Mesothelial cell of epicardium (in vitro differentiated cells): ENCODE measurements at regions not wholly inside any gene's neighbourhood (a gene's known extent, or its start where the extent isn't known, plus 50 kb on each side); places are given as distances from the start of the nearest gene placed in this dataset.

Source experiments
- DNase-seq, 2 experiments: peaks; one replicate each; pipeline ENCODE4 v3.0.0; 2021; ENCODE audit warnings: low spot score in 2 of 2; ENCODE audit not compliant: unreplicated experiment in 2 of 2
- H3K27ac Mint-ChIP-seq: 2 replicates; pipeline ENCODE4 v1.8.0; 2021; ENCODE audit warnings: mixed read lengths
- H3K27me3 Mint-ChIP-seq: 2 replicates; pipeline ENCODE4 v1.8.0; 2021; ENCODE audit warnings: low read depth, mixed read lengths
- H3K36me3 Mint-ChIP-seq: 2 replicates; pipeline ENCODE4 v1.8.0; 2021; ENCODE audit warnings: mixed read lengths
- H3K4me1 Mint-ChIP-seq: 2 replicates; pipeline ENCODE4 v1.8.0; 2021; ENCODE audit warnings: mixed read lengths
- H3K4me3 Mint-ChIP-seq: 2 replicates; pipeline ENCODE4 v1.8.0; 2021; ENCODE audit warnings: mild to moderate bottlenecking, moderate library complexity, mixed read lengths
- H3K9me3 Mint-ChIP-seq: 2 replicates; pipeline ENCODE4 v1.8.0; 2021; ENCODE audit warnings: mixed read lengths
- CTCF ChIP-seq: fragments of 200-600 bp; sonication (generic); IDR thresholded peaks from one replicate; pipeline ENCODE4 v1.5.0; 2021; ENCODE audit warnings: antibody characterized with exemption; ENCODE audit not compliant: unreplicated experiment

DNA sequence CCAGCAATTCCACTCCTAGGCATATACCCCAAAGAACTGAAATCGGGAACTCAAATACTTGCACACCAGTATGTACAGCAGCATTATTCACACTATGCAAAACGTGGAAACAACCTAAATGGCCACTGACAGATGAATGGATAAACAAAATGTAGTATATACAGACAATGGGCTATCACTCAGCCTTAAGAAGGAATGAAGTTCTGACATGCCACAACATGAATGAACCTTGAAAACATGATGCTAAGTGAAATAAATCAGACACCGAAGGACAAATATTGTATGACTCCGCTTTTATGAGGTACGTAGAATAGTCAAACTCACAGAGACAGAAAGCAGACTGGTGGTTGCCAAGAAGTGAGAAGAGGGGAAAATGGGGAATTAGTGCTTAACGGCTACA is 59.1 kb upstream of the CCN6 start:
- H3K36me3 Mint-ChIP-seq: no peaks in the 10 kb centered on the region
- no peak for TF ChIP-seq CTCF
- H3K27ac Mint-ChIP-seq: no peak overlapping the region
- peaks cover 4% of the 10 kb centered on the region for H3K9me3 Mint-ChIP-seq
- no peaks in the 10 kb centered on the region for H3K27me3 Mint-ChIP-seq
- no peak for DNase-seq
- H3K4me1 Mint-ChIP-seq: peaks cover 12% of the 10 kb centered on the region
- H3K4me3 Mint-ChIP-seq: no peak overlapping the region

DNA sequence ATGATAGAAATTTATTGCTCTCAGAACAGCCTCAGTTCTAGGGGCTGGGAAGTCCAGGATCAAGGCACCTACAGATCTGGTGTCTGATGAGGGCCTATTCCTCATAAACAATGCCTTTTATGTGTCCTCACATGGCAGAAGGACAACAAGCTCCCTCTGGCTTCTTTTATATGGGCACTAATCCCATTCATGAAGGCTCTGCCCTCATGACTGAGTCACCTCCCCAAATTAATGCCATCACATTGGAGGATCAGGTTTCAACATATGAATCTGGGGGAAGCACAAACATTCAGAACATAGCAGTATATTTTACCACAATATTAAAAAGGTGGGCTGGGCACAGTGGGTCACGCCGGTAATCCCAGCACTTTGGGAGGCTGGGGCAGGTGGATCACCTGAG is 58.5 kb upstream of the CCN6 start:
- TF ChIP-seq CTCF: no peak
- Mint-ChIP-seq H3K9me3 (peaks cover 4% of the 10 kb centered on the region), H3K4me1 (peaks cover 12% of the 10 kb centered on the region), H3K27me3 (no peaks in the 10 kb centered on the region), H3K4me3 (no peak overlapping the region), H3K36me3 (no peaks in the 10 kb centered on the region), H3K27ac (no peak overlapping the region)
- no peak for DNase-seq

GRCh38 chr6:111996144-111996865 is 57.6 kb upstream of the CCN6 start:
- H3K4me1 Mint-ChIP-seq: peaks cover 12% of the 10 kb centered on the region
- no peaks in the 10 kb centered on the region for H3K27me3 Mint-ChIP-seq
- H3K27ac Mint-ChIP-seq: no peak overlapping the region

GRCh38 chr6:111997078-111997852 is 56.6 kb upstream of the CCN6 start:
- peaks cover 4% of the 10 kb centered on the region for H3K9me3 Mint-ChIP-seq
- H3K27me3 Mint-ChIP-seq: no peaks in the 10 kb centered on the region
- H3K27ac Mint-ChIP-seq: no peak overlapping the region
- H3K4me1 Mint-ChIP-seq: peaks cover 12% of the 10 kb centered on the region
- peak; percentile 89 for TF ChIP-seq CTCF
- peak overlapping the region; percentile 41 for H3K4me3 Mint-ChIP-seq
- peak; percentile 69 to 82 for DNase-seq
- H3K36me3 Mint-ChIP-seq: no peaks in the 10 kb centered on the region

More at GRCh38 chr6:111996144-111996865, 57.6 kb upstream of the CCN6 start:
- no peak overlapping the region for H3K4me3 Mint-ChIP-seq
- no peak for DNase-seq
- no peak for TF ChIP-seq CTCF
- peaks cover 4% of the 10 kb centered on the region for H3K9me3 Mint-ChIP-seq
- H3K36me3 Mint-ChIP-seq: no peaks in the 10 kb centered on the region

- DNase-seq: no peak
- H3K27me3 Mint-ChIP-seq: no peaks in the 10 kb centered on the region
- TF ChIP-seq CTCF: no peak
- H3K4me3 Mint-ChIP-seq: no peak overlapping the region
- no peaks in the 10 kb centered on the region for H3K36me3 Mint-ChIP-seq
- H3K27ac Mint-ChIP-seq: no peak overlapping the region
- peaks cover 12% of the 10 kb centered on the region for H3K4me1 Mint-ChIP-seq
- peaks cover 4% of the 10 kb centered on the region for H3K9me3 Mint-ChIP-seq
Observed at GRCh38 chr6:111997853-111998208, 56.1 kb upstream of the CCN6 start.
